GM06990 (cell line): ENCODE measurements at regions not wholly inside any gene's neighbourhood (a gene's known extent, or its start where the extent isn't known, plus 50 kb on each side); places are given as distances from the start of the nearest gene placed in this dataset.

Experiments
- DNase-seq: peaks from one replicate; pipeline ENCODE4 v3.0.0-alpha.2; 2011; ENCODE audit not compliant: insufficient read length; ENCODE audit errors: extremely low read depth
- H3K27me3 ChIP-seq: replicated peaks from 2 replicates; pipeline ENCODE4 v1.6.0; 2011; ENCODE audit warnings: low read length; ENCODE audit not compliant: control insufficient read depth, insufficient read depth
- H3K36me3 ChIP-seq: 2 replicates; pipeline ENCODE4 v1.5.1; 2011; ENCODE audit warnings: low read length; ENCODE audit not compliant: control insufficient read depth, insufficient read depth
- H3K4me3 ChIP-seq: replicated peaks from 2 replicates; pipeline ENCODE4 v1.5.1; 2011; ENCODE audit warnings: low read depth, mild to moderate bottlenecking, control low read depth, low read length
- CTCF ChIP-seq: IDR thresholded peaks from 2 replicates; pipeline ENCODE4 v1.5.1; 2011; ENCODE audit warnings: low read length, control low read depth, mild to moderate bottlenecking, inconsistent platforms; ENCODE audit not compliant: insufficient read depth, poor library complexity, severe bottlenecking

- no peak for DNase-seq
These were observed 192.0 kb downstream of the SMIM20 start for GRCh38 chr4:26105815-26106699.

GRCh38 chr4:26106776-26107175 is 192.8 kb downstream of the SMIM20 start:
- no peak for DNase-seq
- no peak for TF ChIP-seq CTCF
- no peaks in the 10 kb centered on the region for H3K27me3 ChIP-seq
- H3K4me3 ChIP-seq = no peak overlapping the region
- no peaks in the 10 kb centered on the region for H3K36me3 ChIP-seq

More at GRCh38 chr4:26105815-26106699, 192.0 kb downstream of the SMIM20 start:
- H3K36me3 ChIP-seq = no peaks in the 10 kb centered on the region
- H3K4me3 ChIP-seq = no peak overlapping the region
- H3K27me3 ChIP-seq = no peaks in the 10 kb centered on the region
- no peak for TF ChIP-seq CTCF

GRCh38 chr4:26108054-26108453 is 194.0 kb downstream of the SMIM20 start:
- Histone ChIP-seq H3K36me3 (no peaks in the 10 kb centered on the region), H3K27me3 (no peaks in the 10 kb centered on the region), H3K4me3 (no peak overlapping the region)
- no peak for TF ChIP-seq CTCF
- DNase-seq = no peak

GRCh38 chr4:26110493-26110892 is 196.5 kb downstream of the SMIM20 start:
- no peak for TF ChIP-seq CTCF
- no peak for DNase-seq
- Histone ChIP-seq H3K27me3 (no peaks in the 10 kb centered on the region), H3K36me3 (no peaks in the 10 kb centered on the region), H3K4me3 (no peak overlapping the region)

- Histone ChIP-seq H3K27me3 (no peaks in the 10 kb centered on the region; the same call in 1 of the 2 replicates), H3K36me3 (no peaks in the 10 kb centered on the region), H3K4me3 (no peak overlapping the region)
- no peak for DNase-seq
- no peak for TF ChIP-seq CTCF
These were observed 199.4 kb downstream of the SMIM20 start for GRCh38 chr4:26113339-26113940.
